Thyroid gland (tissue), 4 donors: ENCODE measurements at regions not wholly inside any gene's neighbourhood (a gene's known extent, or its start where the extent isn't known, plus 50 kb on each side); places are given as distances from the start of the nearest gene placed in this dataset.

Source experiments
- POLR2A ChIP-seq, 2 donors: fragments of 450-650 bp; IDR thresholded peaks; one replicate each; pipeline ENCODE4 v1.6.1; 2017; ENCODE audit warnings: antibody characterized with exemption in 2 of 2, mild to moderate bottlenecking in 2 of 2, moderate library complexity in 1 of 2
- TF ChIP-seq, protein P1 (sequence below), 6 experiments: fragments of 200-600 bp in 3 of 6; fragments of 450-650 bp in 3 of 6; sonication (generic) in 3 of 6; IDR thresholded peaks; one replicate each; pipeline ENCODE4 v1.5.1; 2016 to 2019; ENCODE audit warnings: antibody characterized with exemption in 6 of 6, mild to moderate bottlenecking in 2 of 6, inconsistent platforms in 1 of 6, moderate library complexity in 1 of 6

DNA sequence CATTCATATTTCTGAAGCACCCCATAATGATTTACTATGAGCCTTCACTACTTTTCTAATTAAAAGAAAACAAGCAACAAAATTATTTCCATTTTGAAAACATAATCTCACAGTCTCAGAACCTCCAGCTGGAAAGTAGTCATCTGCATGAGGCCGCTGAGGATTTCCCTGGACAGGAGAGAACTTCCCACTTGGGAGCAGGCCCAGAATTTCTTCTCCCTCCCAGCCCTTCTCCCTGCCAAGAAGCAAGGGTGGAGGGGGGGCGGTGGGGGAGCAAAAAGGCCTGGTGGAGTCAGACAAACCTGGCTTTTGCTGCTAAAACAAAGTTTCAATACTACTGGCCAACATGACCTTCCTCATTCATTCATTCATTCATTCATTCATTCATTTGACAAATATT, 167.3 kb downstream of the PJA1 start:
- TF ChIP-seq, protein P1, sequence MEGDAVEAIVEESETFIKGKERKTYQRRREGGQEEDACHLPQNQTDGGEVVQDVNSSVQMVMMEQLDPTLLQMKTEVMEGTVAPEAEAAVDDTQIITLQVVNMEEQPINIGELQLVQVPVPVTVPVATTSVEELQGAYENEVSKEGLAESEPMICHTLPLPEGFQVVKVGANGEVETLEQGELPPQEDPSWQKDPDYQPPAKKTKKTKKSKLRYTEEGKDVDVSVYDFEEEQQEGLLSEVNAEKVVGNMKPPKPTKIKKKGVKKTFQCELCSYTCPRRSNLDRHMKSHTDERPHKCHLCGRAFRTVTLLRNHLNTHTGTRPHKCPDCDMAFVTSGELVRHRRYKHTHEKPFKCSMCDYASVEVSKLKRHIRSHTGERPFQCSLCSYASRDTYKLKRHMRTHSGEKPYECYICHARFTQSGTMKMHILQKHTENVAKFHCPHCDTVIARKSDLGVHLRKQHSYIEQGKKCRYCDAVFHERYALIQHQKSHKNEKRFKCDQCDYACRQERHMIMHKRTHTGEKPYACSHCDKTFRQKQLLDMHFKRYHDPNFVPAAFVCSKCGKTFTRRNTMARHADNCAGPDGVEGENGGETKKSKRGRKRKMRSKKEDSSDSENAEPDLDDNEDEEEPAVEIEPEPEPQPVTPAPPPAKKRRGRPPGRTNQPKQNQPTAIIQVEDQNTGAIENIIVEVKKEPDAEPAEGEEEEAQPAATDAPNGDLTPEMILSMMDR (IDR thresholded peaks at IDR 0.05) = no peak
- TF ChIP-seq POLR2A (IDR thresholded peaks at IDR 0.05) = no peak
